TTC549 (cell line): ENCODE measurements at regions not wholly inside any gene's neighbourhood (a gene's known extent, or its start where the extent isn't known, plus 50 kb on each side); places are given as distances from the start of the nearest gene placed in this dataset.

Experiments
- FAIRE-seq: peaks from 2 replicates; lab custom pipeline; 2012; peaks lifted over from hg19 to GRCh38; lab: Jason Lieb, UNC

DNA sequence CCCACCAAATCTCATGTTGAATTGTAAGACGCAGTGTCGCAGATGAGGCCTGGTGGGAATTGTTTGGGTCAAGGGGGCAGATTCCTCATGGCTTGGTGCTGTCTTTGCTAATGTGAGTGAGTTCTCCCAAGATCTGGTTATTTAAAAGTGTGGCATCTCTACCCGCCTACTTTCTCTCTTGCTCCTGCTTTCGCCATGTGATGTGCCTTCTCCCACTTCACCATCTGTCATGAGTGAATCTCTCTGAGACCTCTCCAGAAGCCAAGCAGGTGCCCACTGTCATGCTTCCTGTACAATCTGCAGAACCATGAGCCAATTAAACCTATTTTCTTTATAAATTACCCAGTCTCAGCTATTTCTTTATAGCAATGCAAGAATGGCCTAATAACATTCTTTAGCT lies 246.6 kb upstream of the CDH20 start:
- FAIRE-seq: no peak

GRCh38 chr18:61091379-61091778 lies 241.9 kb upstream of the CDH20 start:
- no peak for FAIRE-seq

DNA sequence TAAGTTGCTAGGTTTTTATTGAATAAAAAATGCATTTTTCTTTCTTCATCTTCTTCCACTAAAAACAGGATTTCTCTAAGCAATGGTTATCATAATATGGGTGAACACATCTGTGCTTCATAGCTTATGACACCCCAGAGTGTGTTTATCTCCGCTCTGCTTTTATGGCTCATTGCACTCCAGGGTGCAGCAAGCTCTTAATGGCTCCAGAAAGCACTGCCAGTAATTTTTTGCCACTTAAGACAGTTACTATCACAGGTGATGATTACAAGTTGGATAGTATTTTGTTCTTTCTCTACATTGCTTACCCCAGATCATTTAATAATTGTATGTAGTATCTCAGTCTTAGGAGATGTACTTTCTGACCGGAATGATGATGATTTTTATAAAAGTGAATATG lies 239.3 kb upstream of the CDH20 start:
- FAIRE-seq: no peak

DNA sequence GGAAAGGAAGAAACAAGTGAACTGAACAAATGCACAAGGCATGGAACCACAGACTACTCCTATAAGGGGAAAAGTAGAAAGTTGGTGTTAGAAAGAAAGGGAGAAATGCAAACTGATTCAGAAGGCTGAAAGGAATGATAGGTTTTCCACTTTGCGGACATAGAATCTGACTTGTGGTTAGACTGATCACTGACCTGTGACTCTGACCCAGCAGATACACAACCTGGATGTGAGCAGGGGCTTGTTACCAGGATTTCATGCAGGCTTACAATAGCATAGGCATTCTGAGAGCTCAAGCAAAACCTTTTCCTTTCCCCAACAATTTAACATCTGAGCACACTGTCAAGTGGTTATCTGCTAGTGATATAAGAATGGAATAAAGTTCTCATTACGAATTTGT lies 237.0 kb upstream of the CDH20 start:
- no peak for FAIRE-seq

GRCh38 chr18:61107113-61107512 lies 226.1 kb upstream of the CDH20 start:
- FAIRE-seq: no peak

GRCh38 chr18:61108706-61109105 lies 224.5 kb upstream of the CDH20 start:
- no peak for FAIRE-seq

DNA sequence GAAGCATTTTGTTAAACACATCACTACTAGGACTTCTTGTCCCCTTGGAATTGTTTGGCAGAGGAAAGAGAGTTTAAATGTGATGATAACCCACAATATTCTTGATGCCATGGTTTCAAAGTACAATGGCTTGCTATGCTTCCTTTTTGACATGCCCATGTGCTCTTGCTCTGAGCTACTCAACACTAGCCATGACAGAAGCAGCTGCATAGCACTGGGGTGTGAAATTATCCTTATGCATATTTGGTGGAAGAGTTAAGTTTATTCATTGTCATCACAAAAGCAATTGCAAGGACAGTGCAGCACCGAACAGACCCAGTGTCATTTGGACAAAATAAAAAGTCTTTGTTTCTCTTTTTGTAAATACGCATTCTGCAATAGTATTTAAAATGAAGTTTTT lies 209.9 kb upstream of the CDH20 start:
- no peak for FAIRE-seq

- FAIRE-seq: no peak
Measured at GRCh38 chr18:61127714-61128467, 205.3 kb upstream of the CDH20 start.

GRCh38 chr18:61129001-61129400 lies 204.2 kb upstream of the CDH20 start:
- no peak for FAIRE-seq

- no peak for FAIRE-seq
Measured at GRCh38 chr18:61132031-61132430, 201.2 kb upstream of the CDH20 start.

- no peak for FAIRE-seq
Measured at GRCh38 chr18:61133783-61134182, 199.4 kb upstream of the CDH20 start.

DNA sequence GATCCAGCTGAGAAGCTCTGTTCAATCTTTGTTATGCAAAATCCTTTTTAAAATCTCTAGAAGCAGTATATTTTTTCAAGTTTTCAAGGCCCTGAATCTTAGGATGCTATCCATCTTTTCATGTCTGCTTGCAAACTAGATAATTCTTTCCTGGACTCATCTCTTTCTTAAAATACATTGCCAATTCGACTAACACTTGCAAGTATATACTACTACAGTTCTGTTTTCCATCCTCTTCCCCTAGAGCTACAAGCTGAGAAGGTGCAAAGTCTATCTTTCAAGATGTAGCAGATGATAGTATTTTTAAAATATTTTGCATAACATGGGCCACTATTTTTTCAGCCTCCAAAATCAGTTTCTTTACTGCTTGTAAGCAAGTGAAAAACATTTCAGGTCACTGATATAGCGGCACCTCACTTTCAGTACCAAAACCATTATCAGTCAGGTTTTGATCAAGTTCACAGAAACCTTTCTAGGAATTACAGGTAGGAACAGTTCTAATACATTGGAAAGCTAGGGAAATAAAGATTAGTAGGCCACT lies 196.4 kb upstream of the CDH20 start:
- FAIRE-seq: no peak

GRCh38 chr18:61141691-61142090 lies 191.5 kb upstream of the CDH20 start:
- FAIRE-seq: no peak

DNA sequence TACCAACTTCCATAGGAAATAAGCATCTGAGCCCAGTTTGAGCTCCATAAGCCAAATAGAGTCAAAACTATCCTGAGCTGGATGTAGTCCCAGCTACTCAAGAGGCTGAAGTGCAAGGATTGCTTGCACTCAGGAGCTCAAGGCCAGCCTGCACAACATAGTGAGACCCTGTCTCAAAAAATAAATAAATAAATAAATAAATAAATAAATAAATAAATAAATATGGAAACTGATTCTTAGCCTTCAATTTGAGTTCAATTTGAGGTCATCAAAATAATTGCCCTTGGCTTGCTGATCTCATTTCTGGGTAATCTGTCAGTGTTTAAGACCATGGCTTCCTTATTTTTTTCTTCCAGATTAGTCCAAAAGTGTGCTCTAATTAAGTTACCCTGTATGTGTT lies 184.9 kb upstream of the CDH20 start:
- no peak for FAIRE-seq

DNA sequence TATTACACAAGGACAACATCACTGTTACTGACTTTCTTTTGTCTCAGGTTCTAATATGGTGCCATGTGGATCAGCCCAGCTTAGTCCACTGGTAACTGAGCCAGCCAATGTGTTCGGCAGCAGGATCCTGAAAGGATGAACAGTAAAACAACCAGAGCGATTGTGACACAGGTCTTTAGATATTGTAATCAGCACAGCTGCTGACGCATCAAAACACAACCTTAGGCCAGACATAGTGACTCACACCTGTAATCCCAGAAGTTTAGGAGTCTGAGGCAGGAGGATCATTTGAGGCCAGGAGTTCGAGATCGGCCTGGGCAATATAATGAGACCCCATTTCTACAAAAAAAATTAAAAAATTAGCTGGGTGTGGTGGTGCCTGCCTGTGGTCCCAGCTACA lies 183.4 kb upstream of the CDH20 start:
- FAIRE-seq: no peak

DNA sequence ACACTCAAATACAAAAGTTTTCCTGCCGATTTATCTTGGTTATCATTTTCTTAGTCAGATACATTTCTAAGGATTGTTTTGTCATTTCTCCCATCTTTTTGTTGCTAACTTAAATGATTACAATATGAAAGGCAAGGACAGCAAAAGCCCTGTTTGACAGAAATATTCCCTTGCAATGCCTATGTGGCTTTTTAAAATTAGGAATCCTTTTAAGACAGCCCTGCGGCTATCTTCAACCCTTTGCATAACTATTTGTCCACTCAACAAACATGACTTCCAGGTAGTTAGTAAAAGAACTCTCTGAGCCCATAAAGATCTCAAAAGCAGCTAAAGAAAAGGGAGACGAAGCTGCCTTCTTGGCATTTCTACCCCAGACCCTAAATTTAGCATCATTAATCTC lies 179.7 kb upstream of the CDH20 start:
- no peak for FAIRE-seq

- no peak for FAIRE-seq
Measured at GRCh38 chr18:61154866-61155265, 178.4 kb upstream of the CDH20 start.

DNA sequence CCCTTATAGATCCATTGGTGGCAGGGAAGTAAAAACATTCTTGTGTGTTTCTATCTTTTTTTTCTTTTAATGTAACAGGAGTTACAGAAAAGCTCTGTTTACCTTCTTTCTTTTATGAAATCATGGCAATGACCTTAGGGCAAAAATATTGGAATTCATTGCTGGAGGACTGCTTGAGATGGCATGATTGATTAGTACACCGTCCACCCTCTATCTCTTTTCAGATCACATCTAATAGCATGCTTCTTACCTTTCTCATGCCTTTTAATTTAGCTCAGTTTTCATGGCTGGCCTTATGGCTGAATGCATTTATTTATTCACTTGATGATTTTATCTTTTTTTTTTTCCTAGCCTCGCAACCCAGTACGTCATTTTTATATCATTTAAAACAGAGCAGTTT lies 177.6 kb upstream of the CDH20 start:
- FAIRE-seq: no peak

GRCh38 chr18:61157451-61157850 lies 175.8 kb upstream of the CDH20 start:
- no peak for FAIRE-seq

GRCh38 chr18:61159246-61159645 lies 174.0 kb upstream of the CDH20 start:
- no peak for FAIRE-seq

DNA sequence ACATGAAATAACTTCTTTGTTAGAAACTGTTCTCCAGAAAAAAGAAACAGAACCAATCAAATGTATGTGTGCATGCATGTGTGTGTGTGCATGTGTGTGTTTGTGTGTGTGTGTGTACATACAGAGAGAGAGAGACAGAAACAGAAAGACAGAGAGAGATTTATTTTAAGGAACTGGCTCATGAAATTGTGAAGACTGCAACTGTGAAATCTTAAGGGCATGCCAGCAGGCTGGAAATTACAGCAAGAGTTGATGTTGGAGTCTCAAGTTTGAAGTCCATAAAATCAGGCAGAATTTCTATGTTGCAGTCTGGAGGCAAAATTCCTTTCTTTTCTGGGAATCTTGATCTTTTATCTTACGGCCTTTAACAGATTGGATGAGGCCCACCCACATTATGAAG lies 168.9 kb upstream of the CDH20 start:
- no peak for FAIRE-seq

DNA sequence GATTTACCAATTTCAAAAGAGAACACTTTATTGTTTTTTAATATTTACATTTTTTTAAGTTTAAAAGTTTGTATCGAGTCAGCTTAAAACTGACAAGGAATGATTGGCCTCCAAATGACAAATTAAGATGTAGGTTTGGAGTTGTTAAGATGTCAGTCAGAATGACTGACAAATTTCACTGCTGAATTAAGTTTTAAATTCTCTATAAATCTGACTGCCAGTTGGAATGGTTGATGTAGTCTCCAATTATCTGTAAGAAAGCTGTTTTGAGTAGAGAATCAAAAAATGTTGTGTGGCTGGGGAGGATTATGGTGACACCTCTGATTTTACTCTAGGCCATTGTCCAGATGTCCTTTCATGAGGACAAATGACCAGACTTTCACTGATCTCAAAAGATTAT lies 165.3 kb upstream of the CDH20 start:
- FAIRE-seq: no peak

DNA sequence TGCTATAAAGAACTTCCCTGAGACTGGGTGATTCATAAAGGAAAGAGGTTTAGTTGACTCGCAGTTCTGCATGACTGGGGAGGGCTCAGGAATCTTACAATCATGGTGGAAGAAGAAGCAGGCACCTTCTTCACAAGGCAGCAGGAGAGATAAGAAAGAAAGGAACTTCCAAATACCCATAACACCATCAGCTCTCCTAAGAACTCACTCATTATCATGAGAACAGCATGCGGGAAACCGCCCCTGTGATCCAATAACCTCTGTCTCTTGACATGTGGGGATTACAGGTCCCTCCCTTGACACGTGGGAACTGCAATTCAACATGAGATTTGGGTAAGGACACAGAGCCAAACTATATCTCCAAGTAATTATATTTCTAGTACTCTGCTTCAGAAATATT lies 163.8 kb upstream of the CDH20 start:
- no peak for FAIRE-seq

- no peak for FAIRE-seq
Measured at GRCh38 chr18:61172624-61173023, 160.6 kb upstream of the CDH20 start.

GRCh38 chr18:61173554-61173953 lies 159.7 kb upstream of the CDH20 start:
- FAIRE-seq: no peak
